Right renal pelvis (tissue), 4 donors: ENCODE measurements at regions not wholly inside any gene's neighbourhood (a gene's known extent, or its start where the extent isn't known, plus 50 kb on each side); places are given as distances from the start of the nearest gene placed in this dataset.
"Not testable (repeated sequence)": the region's sequence is repeated elsewhere in the genome, so short reads cannot be mapped to it uniquely, and the experiment has no call there.

Experiments used
- DNase-seq, 4 donors: peaks; one replicate each; pipeline ENCODE4 v3.0.0-alpha.2; 2013; ENCODE audit warnings: low read depth in 4 of 4, low spot score in 3 of 4, missing footprints in 1 of 4

DNA sequence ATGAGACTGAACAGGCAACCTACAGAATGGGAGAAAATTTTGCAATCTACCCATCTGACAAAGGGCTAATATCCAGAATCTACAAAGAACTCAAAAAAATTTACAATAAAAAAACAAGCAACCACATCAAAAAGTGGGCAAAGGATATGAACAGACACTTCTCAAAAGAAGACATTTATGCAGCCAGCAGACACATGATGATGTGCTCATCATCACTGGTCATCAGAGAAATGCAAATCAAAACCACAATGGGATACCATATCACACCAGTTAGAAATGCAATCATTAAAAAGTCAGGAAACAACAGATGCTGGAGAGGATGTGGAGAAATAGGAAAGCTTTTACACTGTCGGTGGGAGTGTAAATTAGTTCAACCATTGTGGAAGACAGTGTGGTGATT is 51.7 kb upstream of the PAXBP1 start:
- DNase-seq, result not testable (repeated sequence)

- no peak for DNase-seq
These were observed 53.4 kb upstream of the PAXBP1 start for GRCh38 chr21:32824950-32825349.

DNA sequence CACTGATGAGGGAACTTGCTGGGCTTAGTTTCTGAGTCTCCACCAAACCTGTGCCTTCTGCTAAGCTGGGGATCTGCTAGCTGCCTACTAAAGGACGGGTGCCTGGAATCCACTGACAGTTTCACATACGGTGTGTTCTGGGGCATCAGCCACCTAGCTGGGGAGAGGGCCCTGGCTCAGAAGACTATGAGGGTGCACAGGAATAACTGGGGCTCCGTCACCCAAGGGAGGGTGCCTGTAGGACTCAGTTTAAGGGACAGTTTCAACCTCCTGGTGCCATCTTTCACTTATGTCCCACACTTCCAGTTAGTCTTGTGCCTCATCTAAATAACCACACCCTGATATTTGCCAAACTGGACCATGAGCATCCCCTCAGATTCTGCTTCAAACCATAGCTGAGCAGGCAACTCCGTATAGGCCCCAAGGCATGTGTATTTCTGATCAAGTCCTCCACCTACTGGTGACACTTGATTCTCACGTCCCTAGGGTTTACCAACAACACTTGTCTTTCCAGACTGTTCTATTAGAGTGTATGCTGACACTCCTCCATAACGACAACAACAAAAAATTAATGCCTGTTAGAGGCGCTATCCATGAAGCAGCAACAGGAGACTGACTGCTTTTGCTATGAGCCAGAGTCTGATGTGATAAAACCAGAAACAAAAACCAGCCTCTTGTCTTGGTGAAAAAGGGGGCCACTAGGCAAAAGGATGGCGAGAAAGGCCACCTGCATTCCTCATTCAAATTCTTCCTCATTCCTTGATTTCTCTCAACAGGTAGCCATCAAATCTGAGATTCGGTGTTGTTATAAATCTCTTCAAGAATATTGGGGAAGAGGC is 55.0 kb upstream of the PAXBP1 start:
- peak in 3 of 4 donors; percentile 28 to 34 (median 32) for DNase-seq

DNA sequence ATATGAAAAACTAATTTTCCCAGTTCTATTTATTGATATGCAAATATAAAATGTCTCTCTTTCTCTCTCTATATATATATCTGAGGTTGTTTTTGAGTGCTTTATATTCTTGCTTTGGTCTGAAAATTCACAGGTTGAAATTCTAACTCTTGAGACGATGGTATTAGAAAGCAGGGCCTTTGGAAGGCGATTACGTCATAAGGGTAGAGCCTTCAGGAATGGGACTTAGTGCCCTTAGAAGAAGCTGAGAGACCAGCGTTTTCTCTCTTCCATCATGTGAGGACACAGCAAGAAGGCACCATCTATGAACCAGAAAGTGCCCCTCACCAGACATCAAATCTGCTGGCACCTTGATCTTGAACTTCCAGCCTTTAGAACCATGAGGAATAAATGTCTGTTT is 57.4 kb upstream of the PAXBP1 start:
- no peak for DNase-seq

DNA sequence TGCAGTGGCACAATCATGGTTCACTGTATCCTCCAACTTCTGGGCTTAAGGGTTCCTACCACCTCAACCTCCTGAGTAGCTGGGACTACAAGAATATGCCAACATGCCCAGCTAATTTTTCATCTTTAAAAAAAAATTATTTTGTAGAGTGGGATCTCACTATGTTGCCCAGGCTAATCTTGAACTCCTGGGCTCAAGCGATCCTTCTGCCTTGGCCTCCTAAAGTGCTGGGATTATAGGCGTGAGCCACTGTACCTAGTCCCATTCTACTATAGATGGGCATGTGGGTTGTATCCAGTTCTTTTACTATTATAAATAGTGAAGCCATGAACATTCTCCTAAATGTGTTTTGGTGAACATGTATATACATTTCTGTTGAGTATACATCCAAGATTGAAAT is 57.9 kb upstream of the PAXBP1 start:
- DNase-seq, result no peak

- DNase-seq, result not testable (repeated sequence)
These were observed 60.2 kb upstream of the PAXBP1 start for GRCh38 chr21:32831779-32832178.

GRCh38 chr21:32834211-32834915 is 62.8 kb upstream of the PAXBP1 start:
- DNase-seq, result no peak

DNA sequence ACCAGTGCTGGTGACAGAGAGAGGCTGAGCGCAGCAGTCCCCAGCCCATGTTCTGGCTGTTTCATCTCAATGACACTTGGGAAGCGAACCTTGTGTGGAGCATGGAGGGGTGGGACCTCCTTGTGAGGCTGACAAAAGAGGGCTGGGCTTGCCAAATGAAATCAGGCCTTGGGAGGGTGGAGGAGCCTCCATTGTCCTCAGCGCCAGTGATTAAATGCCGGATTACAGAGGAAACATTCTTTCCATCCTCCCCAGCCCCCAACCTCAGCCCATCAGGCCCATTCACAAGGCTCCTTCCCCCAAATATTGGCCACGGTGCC is 63.3 kb upstream of the PAXBP1 start:
- no peak for DNase-seq

DNA sequence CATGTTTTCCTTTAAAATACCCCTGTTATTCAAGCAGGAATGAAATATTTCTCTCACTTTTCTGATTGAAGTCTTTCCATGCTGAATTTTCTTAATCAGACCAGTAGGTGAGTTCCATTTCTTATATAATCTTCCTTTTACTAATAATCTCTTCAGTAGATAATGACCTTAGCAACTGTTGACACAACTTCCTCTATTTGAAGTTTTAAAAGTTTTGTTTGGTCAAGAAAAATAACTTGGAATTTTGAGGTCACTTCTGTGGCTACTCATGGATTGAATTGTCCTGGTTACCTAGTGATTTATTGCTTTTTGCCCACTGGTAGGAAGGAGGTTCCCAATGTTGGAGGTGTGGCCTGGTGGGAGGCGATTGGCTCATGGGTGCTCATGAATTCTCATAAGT is 70.6 kb upstream of the PAXBP1 start:
- DNase-seq, result no peak

GRCh38 chr21:32843561-32843960 is 72.0 kb upstream of the PAXBP1 start:
- DNase-seq, result no peak

DNA sequence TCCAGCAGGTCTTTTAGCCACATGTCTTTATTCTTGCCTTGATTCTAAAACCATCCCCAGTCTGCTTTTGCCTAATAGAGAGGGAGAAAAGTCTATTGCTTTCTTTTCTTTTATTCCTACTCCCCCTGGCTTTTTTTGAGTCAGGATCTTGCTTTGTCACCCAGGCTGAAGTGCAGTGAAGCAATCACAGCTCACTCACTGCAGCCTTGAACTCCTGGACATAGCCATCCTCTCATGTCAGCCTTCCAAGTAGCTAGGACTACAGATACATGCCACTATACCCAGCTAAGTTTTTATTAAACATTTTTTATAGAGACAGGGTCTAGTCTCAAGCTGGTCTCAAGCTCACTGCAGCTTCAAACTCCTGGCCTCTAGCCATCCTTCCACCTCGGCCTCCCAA is 72.5 kb upstream of the PAXBP1 start:
- DNase-seq, result no peak

DNA sequence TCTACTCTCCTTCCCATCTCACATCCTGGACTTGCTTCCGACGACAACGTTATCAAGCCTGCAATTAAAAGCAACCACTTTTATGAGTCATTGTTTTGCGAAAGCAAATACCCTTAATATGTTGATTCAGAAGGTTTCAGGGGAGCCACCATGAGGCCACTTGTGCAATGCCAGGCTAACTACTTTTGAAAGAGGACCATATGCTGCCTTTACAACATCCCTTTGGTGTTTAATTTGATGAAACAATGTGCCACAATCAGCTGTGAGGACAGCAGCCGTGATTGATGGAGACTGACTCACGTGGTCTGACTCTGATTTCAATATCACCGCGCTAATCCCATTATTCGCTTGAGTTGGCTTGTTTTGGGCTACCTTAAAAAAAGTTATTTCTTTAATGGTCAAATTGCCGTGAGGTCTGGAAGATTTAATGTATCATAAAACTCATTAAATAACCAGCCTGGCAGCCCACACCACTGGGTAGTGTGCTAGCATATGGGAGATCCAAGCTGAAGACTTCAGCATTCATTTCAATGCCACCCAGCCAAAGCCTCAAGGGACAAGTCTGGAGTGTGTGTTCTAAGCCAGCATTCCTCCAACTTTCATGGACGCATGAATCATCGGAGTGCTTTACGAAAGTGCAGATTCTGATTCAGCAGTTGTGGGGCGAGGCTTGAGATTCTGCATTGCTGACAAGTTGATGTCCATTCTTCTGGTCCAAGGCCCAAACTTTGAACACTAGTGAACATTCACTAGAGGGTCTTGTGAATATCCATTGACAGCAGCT is 73.3 kb upstream of the PAXBP1 start:
- no peak for DNase-seq

DNA sequence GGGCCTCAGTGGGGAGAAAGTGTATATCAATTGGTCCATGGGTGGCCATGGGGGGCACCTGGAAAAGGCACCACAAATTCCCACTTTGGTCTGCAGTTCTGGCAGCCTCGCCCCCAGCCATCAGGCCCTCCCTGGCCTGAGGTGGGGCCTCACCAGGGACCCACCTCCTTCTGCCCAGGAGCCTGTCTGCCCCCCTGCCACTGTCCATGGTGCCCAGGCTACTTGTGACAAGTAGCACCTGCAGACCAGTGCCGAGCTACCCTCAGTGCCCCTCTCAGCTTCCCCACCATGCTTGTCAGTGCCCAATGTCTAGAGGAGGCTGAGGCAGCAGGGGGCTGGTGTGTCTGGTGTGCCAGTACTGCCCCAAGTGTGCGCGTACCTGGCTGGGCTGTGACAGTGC is 87.1 kb upstream of the PAXBP1 start:
- no peak for DNase-seq

DNA sequence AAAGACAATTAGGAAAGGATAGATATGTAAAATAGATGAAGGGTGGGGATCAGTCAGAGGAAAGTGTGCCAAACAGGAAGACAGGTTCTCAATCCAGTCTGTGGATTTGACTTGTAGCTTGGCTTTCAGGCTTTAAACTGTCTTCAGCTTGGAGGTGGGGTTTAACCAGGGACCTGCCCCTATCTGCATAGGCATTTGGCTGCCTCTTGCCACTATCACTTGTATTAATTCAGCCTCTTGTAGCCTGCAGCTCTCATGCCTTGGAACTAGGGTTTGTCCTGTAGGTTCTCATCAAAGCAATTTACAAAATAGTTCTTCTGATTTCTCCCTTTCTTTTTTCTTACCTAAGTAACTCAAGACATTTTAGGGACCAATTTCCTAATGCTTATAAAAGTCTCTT is 88.8 kb upstream of the PAXBP1 start:
- no peak for DNase-seq

GRCh38 chr21:32861866-32862265 is 90.3 kb upstream of the PAXBP1 start:
- no peak for DNase-seq

DNA sequence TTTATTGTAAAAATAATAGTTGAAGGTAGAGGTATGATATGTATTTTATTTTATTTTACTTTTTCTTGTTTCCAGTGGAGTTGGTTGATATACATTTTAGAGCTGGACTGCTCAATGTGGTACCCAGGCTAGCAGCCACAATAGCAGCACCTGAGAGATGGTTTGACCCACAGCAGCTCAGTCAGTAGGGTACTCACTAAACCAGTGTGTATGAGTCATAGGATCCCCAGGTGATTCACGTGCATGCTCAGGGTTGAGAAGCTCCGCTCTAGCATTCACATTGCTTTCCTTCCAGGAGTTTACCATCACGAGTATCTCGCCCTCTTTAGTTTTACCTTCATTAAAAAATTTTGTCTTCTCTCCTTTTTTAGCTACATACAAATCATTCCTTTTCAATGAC is 96.0 kb upstream of the PAXBP1 start:
- no peak for DNase-seq

GRCh38 chr21:32868631-32869454 is 97.3 kb upstream of the PAXBP1 start:
- DNase-seq, result no peak

- no peak for DNase-seq
These were observed 97.9 kb upstream of the PAXBP1 start for GRCh38 chr21:32869459-32869858.

DNA sequence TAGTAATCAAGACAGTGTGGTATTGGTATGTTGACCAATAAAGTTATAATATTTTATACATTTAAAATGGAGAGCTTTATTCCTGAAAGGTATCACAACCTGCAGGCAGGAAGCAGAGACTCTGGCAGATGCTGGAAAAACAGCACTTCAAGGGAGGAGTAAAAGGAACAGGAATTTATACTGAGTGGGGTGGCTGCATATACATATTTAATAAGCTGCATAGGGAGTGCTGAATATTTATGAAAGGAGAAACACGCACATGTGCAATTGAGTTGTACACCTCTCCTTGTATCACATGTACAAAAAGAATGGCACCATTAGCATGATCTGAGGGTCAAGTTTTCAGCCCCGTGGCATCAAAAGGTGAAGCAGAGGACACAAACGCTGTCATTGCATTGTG is 104.9 kb upstream of the PAXBP1 start:
- no peak for DNase-seq

- DNase-seq, result not testable (repeated sequence)
These were observed 106.3 kb upstream of the PAXBP1 start for GRCh38 chr21:32877888-32878287.

- no peak for DNase-seq
These were observed 107.1 kb upstream of the PAXBP1 start for GRCh38 chr21:32878661-32879060.
